GM10266 (cell line): ENCODE measurements at regions not wholly inside any gene's neighbourhood (a gene's known extent, or its start where the extent isn't known, plus 50 kb on each side); places are given as distances from the start of the nearest gene placed in this dataset.

Experiments used
- DNase-seq: peaks from one replicate; pipeline ENCODE4 v3.0.0; 2012; ENCODE audit errors: extremely low spot score
- CTCF ChIP-seq: IDR thresholded peaks from 2 replicates; pipeline ENCODE4 v1.5.1; 2012; ENCODE audit warnings: mild to moderate bottlenecking, low read depth; ENCODE audit not compliant: control insufficient read depth, insufficient read depth; ENCODE audit errors: missing control alignments

GRCh38 chr10:57145548-57145947 lies 784.5 kb upstream of the ZWINT start:
- TF ChIP-seq CTCF: no peak
- DNase-seq: no peak

DNA sequence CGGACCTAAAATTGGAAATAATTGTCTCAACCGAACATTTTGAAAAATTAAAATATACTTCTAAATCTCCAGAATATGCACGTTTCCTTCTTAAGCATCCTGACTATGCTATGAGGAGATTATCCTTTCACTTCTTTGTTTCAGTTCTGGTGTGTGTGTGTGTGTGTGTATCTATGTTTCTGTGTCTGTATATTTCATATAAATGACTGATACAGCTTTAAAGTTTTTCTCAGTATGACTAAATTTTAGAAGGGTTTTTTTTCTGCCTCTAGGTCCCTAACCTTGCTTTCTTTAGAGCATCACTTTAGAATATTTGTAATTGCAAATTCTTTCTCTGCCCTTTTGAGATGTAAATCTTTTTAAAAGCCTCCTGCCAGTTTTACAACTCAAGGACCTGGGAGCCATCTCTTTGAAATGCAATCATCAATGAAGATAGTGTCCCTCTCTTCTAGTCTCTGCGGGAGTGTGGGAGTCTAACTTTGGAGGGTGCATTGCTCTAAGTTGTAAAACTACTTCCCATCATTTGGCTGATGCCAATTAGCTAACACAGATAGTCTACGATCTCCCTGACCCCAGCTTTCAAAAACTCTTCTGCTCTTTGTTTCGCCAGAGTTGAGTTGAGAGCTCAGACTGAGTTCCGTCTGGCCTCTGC lies 782.0 kb upstream of the ZWINT start:
- no peak for TF ChIP-seq CTCF
- DNase-seq: no peak

DNA sequence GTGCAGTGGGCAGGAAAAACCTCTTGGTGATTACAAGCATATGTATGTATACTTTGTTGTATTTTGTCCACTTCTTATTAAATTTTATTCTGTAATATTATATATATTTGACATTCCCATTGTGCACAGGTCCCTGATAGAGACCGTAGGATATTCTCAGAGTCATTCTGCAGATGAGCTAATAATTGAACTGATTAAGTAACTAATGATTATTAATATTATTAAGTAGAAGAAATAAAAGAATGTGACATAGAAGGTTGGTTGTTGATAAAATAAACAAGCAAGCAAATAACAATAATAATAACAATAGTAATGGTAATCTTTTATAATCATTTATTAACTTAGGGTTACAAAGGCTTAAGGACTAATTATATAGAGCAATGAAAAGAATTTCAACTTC lies 780.6 kb upstream of the ZWINT start:
- TF ChIP-seq CTCF: no peak
- no peak for DNase-seq

- no peak for DNase-seq
Observed at GRCh38 chr10:57119684-57120083, 758.6 kb upstream of the ZWINT start.

DNA sequence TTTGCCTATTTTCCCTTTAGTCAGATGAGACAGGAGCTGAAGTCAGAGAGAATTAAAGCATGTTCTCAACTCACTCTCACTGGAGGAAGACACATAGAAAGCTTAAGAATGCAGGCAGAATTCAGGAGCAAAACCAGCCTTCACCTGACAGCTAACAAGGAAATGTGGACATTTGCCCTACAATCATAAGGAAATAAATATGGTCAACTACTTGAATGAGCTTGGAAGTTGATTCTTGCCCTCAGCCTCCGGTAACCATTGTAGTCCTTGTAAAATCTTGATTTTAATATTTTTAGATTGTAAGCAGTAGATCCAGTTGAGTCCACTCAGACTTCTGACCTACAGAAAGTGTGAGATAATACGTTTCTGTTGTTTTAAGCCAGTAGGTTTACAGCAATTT lies 752.5 kb upstream of the ZWINT start:
- no peak for DNase-seq
- no peak for TF ChIP-seq CTCF

More at GRCh38 chr10:57119684-57120083, 758.6 kb upstream of the ZWINT start:
- no peak for TF ChIP-seq CTCF

GRCh38 chr10:57102236-57102635 lies 741.2 kb upstream of the ZWINT start:
- TF ChIP-seq CTCF: no peak
- DNase-seq: no peak

- TF ChIP-seq CTCF: no peak
Observed at GRCh38 chr10:57098146-57098545, 737.1 kb upstream of the ZWINT start.

More at GRCh38 chr10:57098146-57098545, 737.1 kb upstream of the ZWINT start:
- no peak for DNase-seq
